NCI-H2196 (cell line): ENCODE measurements at regions not wholly inside any gene's neighbourhood (a gene's known extent, or its start where the extent isn't known, plus 50 kb on each side); places are given as distances from the start of the nearest gene placed in this dataset.
"Not testable (repeated sequence)": the region's sequence is repeated elsewhere in the genome, so short reads cannot be mapped to it uniquely, and the experiment has no call there.

Experiments used
- DNase-seq: peaks from one replicate; lab custom pipeline; 2025; ENCODE audit not compliant: unreplicated experiment; lab: John Stamatoyannopoulos, UW

- no peak for DNase-seq
Measured at GRCh38 chr3:116981089-116981488, 271.5 kb downstream of the TUSC7 start.

DNA sequence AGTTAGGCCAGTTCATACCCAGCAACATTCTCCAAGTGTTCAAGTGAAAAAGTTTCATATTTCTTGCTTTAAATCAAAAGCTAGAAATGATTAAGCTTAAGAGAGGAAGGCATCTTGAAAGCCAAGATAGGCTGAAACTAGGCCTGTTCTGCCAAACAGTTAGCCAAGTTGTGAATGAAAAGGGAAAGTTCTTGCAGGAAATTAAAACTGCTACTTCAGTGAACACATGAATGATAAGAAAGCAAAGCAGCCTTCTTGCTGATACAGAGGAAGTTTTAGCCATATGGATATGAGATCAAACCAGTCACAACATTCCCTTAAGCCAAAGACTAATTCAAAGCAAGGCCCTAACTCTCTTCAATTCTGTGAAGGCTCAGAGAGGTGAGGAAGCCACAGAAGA, 274.7 kb downstream of the TUSC7 start:
- no peak for DNase-seq

GRCh38 chr3:116994351-116994879, 284.8 kb downstream of the TUSC7 start:
- DNase-seq: no peak

- no peak for DNase-seq
Measured at GRCh38 chr3:117003501-117003900, 293.9 kb downstream of the TUSC7 start.

DNA sequence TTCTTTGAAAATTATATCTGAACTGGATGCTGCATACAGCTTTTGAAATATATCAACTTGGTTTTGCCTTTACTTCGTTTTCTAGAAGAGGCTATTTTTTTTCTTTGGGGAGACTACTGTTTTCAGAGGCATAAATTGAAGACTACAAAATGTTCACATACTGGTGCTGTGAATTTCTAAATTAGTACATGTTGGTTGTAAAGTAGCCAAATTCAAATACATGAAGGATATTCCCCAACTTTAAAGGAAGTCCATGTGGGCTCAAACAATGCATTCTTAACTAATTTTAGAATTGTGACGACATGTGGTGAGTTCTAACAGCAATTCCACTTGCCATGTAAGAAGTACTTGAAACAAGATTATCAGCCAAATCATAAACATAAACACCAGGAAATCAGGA, 295.7 kb downstream of the TUSC7 start:
- DNase-seq: no peak

- DNase-seq: no peak
Measured at GRCh38 chr3:117005911-117006522, 296.4 kb downstream of the TUSC7 start.

DNA sequence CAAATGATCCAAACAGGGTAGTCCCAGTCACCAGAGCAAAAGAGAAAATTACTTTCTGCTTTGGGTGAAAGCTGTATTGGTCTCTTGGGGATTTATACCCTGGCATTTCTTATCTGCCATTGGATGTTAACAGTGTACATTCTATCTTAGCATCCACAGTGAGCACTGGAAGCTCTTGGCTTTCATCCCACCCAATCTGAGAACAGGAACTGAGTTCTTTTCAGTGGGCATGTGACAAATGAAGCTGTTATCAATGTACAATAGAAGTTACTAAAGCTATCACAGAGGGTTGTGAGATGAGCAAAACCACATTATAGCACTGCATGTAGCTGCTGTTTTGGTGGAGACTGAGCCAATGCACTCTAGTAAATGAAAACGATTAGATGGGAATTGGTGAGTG, 300.7 kb downstream of the TUSC7 start:
- no peak for DNase-seq

GRCh38 chr3:117011687-117012250, 302.2 kb downstream of the TUSC7 start:
- DNase-seq: no peak

DNA sequence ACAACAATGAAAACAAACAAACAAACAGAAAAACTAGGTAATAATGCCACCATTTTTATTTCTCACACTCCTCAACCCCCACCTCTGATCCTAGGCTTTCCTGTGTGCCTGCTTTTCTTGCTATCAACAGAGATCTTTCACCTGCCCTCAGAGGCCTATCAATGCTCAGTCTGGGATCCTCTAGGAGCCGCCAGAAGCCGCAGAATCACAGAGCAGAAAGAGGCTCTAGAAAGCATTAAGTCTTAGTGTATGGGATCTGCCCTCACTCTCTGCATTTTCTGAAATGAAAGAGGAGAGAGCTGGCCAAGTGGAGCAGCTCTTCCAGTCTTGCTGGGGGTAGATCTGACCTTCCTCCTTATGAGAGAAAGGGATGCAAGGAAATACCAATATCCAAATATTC, 306.8 kb downstream of the TUSC7 start:
- DNase-seq: no peak

DNA sequence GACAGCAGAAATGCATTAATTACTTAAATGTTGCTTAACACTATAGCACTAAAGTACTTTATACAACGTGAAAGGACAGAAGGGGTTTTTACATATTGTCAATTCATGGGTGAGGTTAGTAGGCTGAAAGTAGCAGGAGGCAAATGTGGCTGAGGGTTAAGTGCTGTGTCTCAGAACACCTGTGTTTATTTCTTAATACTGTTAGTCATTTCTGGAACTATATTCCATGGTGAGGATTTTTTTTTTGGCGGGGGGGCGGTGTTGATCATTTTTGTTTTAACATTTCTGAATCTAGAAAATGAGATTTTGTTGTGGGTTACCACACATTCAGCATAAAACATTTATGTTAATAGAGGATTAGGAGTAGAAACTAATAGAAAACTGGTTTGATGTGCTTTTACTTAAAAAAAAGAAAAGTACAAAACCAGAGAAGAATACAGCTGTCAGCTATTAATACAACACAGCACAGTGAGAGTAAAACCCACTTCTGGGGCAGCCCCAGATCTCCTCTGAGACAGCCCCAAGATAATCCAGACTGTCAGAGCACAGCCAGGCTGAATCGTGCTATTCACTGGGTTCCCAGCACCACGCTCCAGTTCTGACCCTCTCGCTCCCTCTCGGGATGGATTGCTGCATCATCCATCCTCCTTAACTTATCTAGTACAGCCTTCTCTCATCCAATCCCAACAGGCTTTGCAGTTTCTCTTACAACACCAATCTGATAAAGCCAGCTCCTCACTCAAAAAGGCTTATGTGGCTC, 307.7 kb downstream of the TUSC7 start:
- no peak for DNase-seq

GRCh38 chr3:117018655-117019054, 309.1 kb downstream of the TUSC7 start:
- DNase-seq: no peak

DNA sequence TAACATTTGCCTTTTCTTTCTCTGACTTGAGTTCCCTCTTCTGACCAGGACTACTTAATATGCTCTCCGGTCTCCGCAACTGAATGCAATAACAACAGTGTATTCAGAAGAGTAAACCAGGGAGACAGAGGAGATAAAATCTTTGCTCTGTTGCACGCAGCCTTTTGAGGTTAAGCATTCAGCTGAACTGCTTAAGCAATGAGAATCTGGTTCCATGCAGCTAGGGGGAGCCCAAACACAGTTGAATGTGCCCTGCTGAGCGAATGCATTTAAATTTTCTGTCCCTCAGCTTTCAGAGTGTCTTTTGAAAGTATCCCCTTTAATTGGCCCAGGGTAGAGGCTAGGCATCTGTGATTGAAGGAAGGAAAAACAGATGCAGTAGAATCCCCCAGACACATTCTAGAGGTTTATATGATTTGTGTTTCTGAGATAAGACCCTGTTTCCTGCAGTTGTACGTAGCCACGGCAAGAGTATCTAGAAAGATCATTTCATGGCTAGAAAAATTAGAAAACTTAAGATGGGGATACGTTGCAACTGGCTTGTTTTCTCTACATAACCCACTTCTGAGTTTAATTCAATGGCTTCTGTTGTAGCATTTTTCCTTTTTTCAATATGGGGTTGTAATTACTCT, 309.6 kb downstream of the TUSC7 start:
- peak; percentile 86 for DNase-seq

GRCh38 chr3:117026401-117026800, 316.8 kb downstream of the TUSC7 start:
- no peak for DNase-seq

GRCh38 chr3:117035745-117036144, 326.2 kb downstream of the TUSC7 start:
- no peak for DNase-seq

- DNase-seq: no peak
Measured at GRCh38 chr3:117036259-117036799, 326.8 kb downstream of the TUSC7 start.

DNA sequence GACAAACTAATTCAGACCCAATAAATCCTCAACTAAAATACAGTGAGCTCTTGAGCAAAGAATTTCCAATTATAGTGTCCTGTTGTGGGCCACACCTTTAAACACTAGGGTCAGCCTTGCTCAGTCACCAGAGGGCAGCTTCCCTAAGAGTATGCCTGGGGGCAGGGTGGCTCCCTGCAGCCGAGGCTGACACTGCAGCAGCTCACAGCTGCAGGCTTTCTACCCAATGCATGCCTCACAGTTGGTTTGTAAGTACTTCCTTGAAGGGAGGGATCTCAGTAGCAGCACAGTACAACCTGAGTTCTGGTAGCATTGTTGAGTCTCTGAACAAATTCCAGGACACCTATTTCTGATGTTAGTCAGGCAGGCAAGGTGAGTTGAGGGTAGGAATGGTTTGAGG, 335.6 kb downstream of the TUSC7 start:
- DNase-seq: peak; percentile 49

DNA sequence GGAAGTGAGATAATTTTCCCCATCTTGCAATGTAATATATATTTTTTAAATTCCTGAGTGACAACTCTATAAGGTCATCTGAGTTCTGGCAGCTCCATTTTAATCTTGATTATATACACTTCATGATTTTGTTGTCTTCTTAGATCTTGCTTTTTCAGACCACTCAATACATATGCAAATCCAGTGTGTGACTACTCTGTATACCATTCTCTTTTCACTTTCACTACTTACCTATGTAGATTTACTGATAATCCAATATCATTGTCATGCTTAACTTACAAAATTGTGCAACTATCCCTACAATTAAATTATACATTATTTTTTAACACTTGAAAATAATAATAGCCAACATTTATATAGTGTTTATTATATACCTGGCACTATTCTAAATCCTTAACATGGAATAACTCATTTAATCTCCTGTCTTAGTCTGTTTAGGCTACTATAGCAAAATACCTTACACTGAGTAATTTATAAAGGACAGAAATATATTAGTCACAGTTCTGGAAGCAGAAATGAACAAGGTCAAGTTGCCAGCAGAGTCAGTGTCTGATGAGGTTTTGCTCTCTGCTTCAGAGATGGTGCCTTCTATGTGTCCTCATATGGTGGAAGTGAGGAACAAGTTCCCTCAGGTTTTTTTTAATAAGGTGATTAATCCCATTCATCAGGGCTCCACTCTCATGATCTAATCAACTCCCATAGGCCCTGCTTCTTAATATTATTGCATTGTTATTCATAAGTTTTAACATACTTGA, 338.5 kb downstream of the TUSC7 start:
- no peak for DNase-seq

DNA sequence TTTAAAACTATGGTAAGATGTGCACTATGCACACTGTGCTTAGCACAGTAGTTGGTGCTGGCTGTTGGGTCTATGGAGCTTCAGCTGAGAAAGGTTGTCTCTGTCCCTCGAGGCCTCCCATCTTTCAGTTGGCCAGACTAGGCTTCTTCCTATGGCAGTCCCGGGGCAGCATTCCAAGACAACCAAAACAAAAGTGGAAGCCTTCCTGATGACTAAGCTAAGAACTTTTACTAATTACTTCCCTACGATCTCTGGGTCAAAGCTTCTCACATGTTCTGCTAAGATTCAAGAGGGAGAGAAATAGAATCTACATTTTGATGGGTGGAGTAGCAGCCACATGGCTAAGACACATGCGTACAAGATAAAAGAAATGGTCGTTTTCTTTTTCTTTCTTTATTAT, 342.8 kb downstream of the TUSC7 start:
- no peak for DNase-seq

GRCh38 chr3:117054556-117054955, 345.0 kb downstream of the TUSC7 start:
- DNase-seq: no peak

- not testable (repeated sequence) for DNase-seq
Measured at GRCh38 chr3:117056946-117057345, 347.4 kb downstream of the TUSC7 start.
